Panc1 (cell line): ENCODE measurements at regions not wholly inside any gene's neighbourhood (a gene's known extent, or its start where the extent isn't known, plus 50 kb on each side); places are given as distances from the start of the nearest gene placed in this dataset.

ENCODE experiments used
- ATAC-seq: fragments of 200-7000 bp; cut with Tn5 transposase; 2 replicates; pipeline ENCODE4 v1.9.1; 2020; ENCODE audit warnings: mild to moderate bottlenecking, moderate library complexity
- BruUV-seq: library from RNA; stranded (reverse); fragments of 400-500 nt; replicated peaks from 2 replicates; lab custom pipeline; 2021; lab: Mats Ljungman, UMichigan
- CTCF ChIA-PET: fragments of 300-600 bp; sonication (Branson Sonifier 250); formaldehyde crosslinking; loops from one replicate; lab custom pipeline; 2022; ENCODE audit warnings: antibody characterized with exemption; lab: Charles Lee
- POLR2A ChIA-PET: fragments of 300-600 bp; sonication (Branson Sonifier 250); formaldehyde crosslinking; loops from one replicate; lab custom pipeline; 2022; ENCODE audit warnings: antibody characterized with exemption; lab: Charles Lee
- DNase-seq: peaks from one replicate; pipeline ENCODE4 v3.0.0-alpha.2; 2010; ENCODE audit warnings: low read depth, low spot score
- H3K27ac ChIP-seq: 2 replicates; pipeline ENCODE4 v1.5.1; 2011; ENCODE audit warnings: mild to moderate bottlenecking, low read length, inconsistent platforms
- H3K27me3 ChIP-seq: fragments of 200-500 bp; sonication (Bioruptor generic); 2 replicates; pipeline ENCODE4 v1.6.0; 2014; ENCODE audit warnings: low read length, inconsistent platforms; ENCODE audit not compliant: control insufficient read depth, insufficient read depth
- H3K36me3 ChIP-seq: fragments of 200-500 bp; sonication (Bioruptor generic); 2 replicates; pipeline ENCODE4 v1.5.1; 2014; ENCODE audit warnings: inconsistent platforms, mild to moderate bottlenecking, low read length, moderate library complexity; ENCODE audit not compliant: control insufficient read depth, insufficient read depth
- H3K4me1 ChIP-seq: 2 replicates; pipeline ENCODE4 v1.5.1; 2011; ENCODE audit warnings: inconsistent platforms, mild to moderate bottlenecking, low read length, moderate library complexity; ENCODE audit not compliant: control insufficient read depth, insufficient read depth
- H3K4me3 ChIP-seq, 2 experiments: 2 replicates each; pipeline ENCODE4 v1.5.1; 2011 to 2012; ENCODE audit warnings: low read depth in 2 of 2, low read length in 2 of 2, mild to moderate bottlenecking in 2 of 2, inconsistent platforms in 1 of 2, moderate library complexity in 1 of 2
- H3K9me3 ChIP-seq: fragments of 200-500 bp; sonication (Bioruptor generic); 2 replicates; pipeline ENCODE4 v1.5.1; 2014; ENCODE audit warnings: low read depth, mild to moderate bottlenecking, inconsistent platforms, low read length, moderate library complexity; ENCODE audit not compliant: control insufficient read depth, insufficient read depth
- CTCF ChIP-seq: fragments of 450-650 bp; IDR thresholded peaks from 2 replicates; pipeline ENCODE4 v1.5.1; 2017; ENCODE audit warnings: mild to moderate bottlenecking
- POLR2AphosphoS5 ChIP-seq: IDR thresholded peaks from 2 replicates; pipeline ENCODE4 v1.6.1; 2012; ENCODE audit warnings: mild to moderate bottlenecking, low read depth, low read length, moderate library complexity
- SIN3A ChIP-seq: IDR thresholded peaks from 2 replicates; pipeline ENCODE4 v1.6.1; 2012; ENCODE audit warnings: low read depth, mild to moderate bottlenecking, low read length, moderate library complexity, borderline replicate concordance; ENCODE audit not compliant: insufficient read depth
- TCF7L2 ChIP-seq: IDR thresholded peaks from 2 replicates; pipeline ENCODE4 v1.6.1; 2011; ENCODE audit warnings: mild to moderate bottlenecking, low read depth, low read length, inconsistent platforms
- in situ Hi-C: cut with HindIII; loops from 2 replicates; pipeline ENCODE4 v1.10.0; 2016; ENCODE audit warnings: low sequenced_read_pairs, low pct_unique_long_range_greater_than_20kb
- intact Hi-C: fragments of 100-400 bp; cut with micrococcal nuclease; formaldehyde crosslinking; loops from one replicate; pipeline ENCODE4 v1.10.0; 2022; ENCODE audit not compliant: unreplicated experiment
- TF ChIP-seq, protein P1 (sequence below), 2 experiments: IDR thresholded peaks; 2 replicates each; pipeline ENCODE4 v1.6.1; 2011 to 2012; ENCODE audit warnings: low read depth in 2 of 2, control low read depth in 1 of 2, low read length in 1 of 2, mild to moderate bottlenecking in 1 of 2, moderate library complexity in 1 of 2; ENCODE audit not compliant: insufficient read depth in 1 of 2

DNA sequence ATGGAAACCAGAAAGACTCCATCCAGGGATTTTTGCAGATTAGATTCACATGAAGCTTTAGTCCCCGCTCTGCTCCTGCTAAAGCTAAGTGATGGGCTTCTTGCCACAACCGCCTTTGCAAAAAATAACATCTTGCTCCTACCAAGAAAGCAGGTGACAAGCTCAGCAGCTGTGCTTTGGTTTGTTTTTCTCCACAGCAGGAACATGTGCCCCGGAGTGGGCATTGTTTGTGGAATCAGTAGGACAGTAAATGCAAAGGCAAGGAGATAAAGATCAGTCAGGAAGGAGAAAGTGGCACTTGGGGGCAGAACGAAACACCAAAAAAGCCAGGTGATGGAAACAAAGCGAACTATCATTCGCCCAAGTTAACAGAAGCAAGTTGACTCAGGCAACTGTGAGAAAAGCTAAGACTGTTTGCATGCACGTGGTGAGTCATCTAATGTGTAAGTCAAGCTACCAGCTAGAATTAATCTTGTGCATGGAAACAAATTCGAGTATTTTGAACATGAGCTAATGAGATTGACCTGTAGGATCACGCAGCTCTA is 165.5 kb upstream of the PLXNC1 start:
- no peak for TF ChIP-seq TCF7L2
- no peak for TF ChIP-seq SIN3A
- TF ChIP-seq POLR2AphosphoS5 = no peak
- TF ChIP-seq, protein P1, sequence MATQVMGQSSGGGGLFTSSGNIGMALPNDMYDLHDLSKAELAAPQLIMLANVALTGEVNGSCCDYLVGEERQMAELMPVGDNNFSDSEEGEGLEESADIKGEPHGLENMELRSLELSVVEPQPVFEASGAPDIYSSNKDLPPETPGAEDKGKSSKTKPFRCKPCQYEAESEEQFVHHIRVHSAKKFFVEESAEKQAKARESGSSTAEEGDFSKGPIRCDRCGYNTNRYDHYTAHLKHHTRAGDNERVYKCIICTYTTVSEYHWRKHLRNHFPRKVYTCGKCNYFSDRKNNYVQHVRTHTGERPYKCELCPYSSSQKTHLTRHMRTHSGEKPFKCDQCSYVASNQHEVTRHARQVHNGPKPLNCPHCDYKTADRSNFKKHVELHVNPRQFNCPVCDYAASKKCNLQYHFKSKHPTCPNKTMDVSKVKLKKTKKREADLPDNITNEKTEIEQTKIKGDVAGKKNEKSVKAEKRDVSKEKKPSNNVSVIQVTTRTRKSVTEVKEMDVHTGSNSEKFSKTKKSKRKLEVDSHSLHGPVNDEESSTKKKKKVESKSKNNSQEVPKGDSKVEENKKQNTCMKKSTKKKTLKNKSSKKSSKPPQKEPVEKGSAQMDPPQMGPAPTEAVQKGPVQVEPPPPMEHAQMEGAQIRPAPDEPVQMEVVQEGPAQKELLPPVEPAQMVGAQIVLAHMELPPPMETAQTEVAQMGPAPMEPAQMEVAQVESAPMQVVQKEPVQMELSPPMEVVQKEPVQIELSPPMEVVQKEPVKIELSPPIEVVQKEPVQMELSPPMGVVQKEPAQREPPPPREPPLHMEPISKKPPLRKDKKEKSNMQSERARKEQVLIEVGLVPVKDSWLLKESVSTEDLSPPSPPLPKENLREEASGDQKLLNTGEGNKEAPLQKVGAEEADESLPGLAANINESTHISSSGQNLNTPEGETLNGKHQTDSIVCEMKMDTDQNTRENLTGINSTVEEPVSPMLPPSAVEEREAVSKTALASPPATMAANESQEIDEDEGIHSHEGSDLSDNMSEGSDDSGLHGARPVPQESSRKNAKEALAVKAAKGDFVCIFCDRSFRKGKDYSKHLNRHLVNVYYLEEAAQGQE (IDR thresholded peaks at IDR 0.05; ENCODE audit: insufficient read depth in 1 of 2, low read depth in 2 of 2, low read length in 1 of 2) = no peak
- TF ChIP-seq CTCF = no peak
- H3K4me1 ChIP-seq = 0 out of 2 replicates have a peak, but pooled peaks cover 3% of the 10 kb centered on the region
- in situ Hi-C loops = no loop called here
- no peak overlapping the region for H3K4me3 ChIP-seq
- ATAC-seq (peak; percentile 53; the same call in 1 of the 2 replicates), DNase-seq (peak; percentile 22)
- no peaks in the 10 kb centered on the region for H3K36me3 ChIP-seq
- CTCF ChIA-PET = no interaction called here
- no peaks in the 10 kb centered on the region for H3K27me3 ChIP-seq
- intact Hi-C loops = no loop called here
- no peak overlapping the region for H3K27ac ChIP-seq
- no peaks in the 10 kb centered on the region for H3K9me3 ChIP-seq
- BruUV-seq = no TSS peak
- POLR2A ChIA-PET = no interaction called here

DNA sequence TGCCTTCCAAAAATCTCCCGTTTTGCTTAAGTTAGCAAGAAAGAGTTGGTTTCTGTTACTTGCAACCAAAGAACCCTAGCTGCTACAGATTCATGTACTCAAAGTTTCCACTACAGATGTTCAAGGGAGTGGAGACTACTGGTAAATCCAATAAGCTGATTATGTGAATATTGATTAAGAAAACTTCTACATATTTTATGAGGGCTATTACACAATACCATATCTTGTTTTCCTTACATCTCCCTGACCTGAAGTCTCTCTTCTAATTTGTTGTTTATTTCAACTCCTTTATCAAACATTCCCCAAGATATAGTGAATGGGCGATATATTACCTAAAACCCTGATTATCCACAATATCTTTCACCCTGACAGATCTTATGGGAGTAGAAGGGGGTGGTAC is 164.4 kb upstream of the PLXNC1 start:
- H3K4me1 ChIP-seq = 0 out of 2 replicates have a peak, but pooled peaks cover 3% of the 10 kb centered on the region
- H3K4me3 ChIP-seq = no peak overlapping the region
- no peaks in the 10 kb centered on the region for H3K36me3 ChIP-seq
- no peaks in the 10 kb centered on the region for H3K9me3 ChIP-seq
- ATAC-seq = no peak
- no peaks in the 10 kb centered on the region for H3K27me3 ChIP-seq
- no peak for DNase-seq
- CTCF ChIA-PET = no interaction called here
- BruUV-seq = no TSS peak
- in situ Hi-C loops = no loop called here
- intact Hi-C loops = no loop called here
- POLR2A ChIA-PET = no interaction called here
- TF ChIP-seq TCF7L2 (no peak), SIN3A (no peak), CTCF (no peak), POLR2AphosphoS5 (no peak)
- TF ChIP-seq, protein P1 (IDR thresholded peaks at IDR 0.05; ENCODE audit: insufficient read depth in 1 of 2, low read depth in 2 of 2, low read length in 1 of 2) = no peak
- no peak overlapping the region for H3K27ac ChIP-seq
